ENCODE measurements at regions not wholly inside any gene's neighbourhood (a gene's known extent, or its start where the extent isn't known, plus 50 kb on each side); places are given as distances from the start of the nearest gene placed in this dataset.

DNA sequence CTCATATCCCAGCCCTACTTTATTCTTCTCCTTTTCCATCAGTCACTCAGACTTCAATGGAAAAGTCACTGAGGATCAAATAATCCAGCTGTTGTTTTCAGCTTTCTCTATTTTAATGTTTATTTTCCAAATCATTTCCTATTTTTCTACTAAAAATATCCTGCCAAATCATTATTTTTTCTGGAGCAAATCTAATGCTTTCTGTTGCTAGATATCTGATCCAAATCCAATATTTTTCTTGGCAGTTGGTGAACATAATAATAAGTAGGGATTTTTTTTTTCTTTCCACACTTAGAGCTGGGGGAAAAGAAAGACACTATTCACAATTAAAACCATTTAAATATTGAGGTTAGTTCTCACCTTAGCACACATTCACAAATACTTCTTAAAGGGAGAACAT, 656.1 kb downstream of the DACH1 start:
- no peak for TF ChIP-seq JUN (IDR thresholded peaks at IDR 0.05; ENCODE audit: borderline replicate concordance, insufficient read depth, insufficient read length, low read depth)
- TF ChIP-seq FOS (IDR thresholded peaks at IDR 0.05; ENCODE audit: borderline replicate concordance, insufficient read depth, low read length) = no peak
